BLaER1 treated with 17β-estradiol and CSF1 and Interleukin-3, amounts not matched to agents 10 nM and 100 nM (cell line): ENCODE measurements at regions not wholly inside any gene's neighbourhood (a gene's known extent, or its start where the extent isn't known, plus 50 kb on each side); places are given as distances from the start of the nearest gene placed in this dataset.
"Not testable (repeated sequence)": the region's sequence is repeated elsewhere in the genome, so short reads cannot be mapped to it uniquely, and the experiment has no call there.

Source experiments
- H3K27ac ChIP-seq, 11 experiments: shearing (Covaris generic); formaldehyde crosslinking; 2 replicates each; pipeline ENCODE4 v1.8.1; 2022
- H3K27me3 ChIP-seq, 11 experiments: shearing (Covaris generic); formaldehyde crosslinking; 2 replicates each; pipeline ENCODE4 v1.8.1; 2022
- H3K36me3 ChIP-seq, 11 experiments: shearing (Covaris generic); formaldehyde crosslinking; 2 replicates each; pipeline ENCODE4 v1.8.1; 2022
- H3K4me1 ChIP-seq, 10 experiments: shearing (Covaris generic); formaldehyde crosslinking; 2 replicates each; pipeline ENCODE4 v1.8.1; 2022
- H3K4me2 ChIP-seq, 11 experiments: shearing (Covaris generic); formaldehyde crosslinking; 2 replicates each; pipeline ENCODE4 v1.8.1; 2022
- H3K4me3 ChIP-seq, 10 experiments: shearing (Covaris generic); formaldehyde crosslinking; 2 replicates each; pipeline ENCODE4 v1.8.1; 2022
- H3K9ac ChIP-seq, 11 experiments: shearing (Covaris generic); formaldehyde crosslinking; 2 replicates each; pipeline ENCODE4 v1.8.1; 2022
- H3K9me3 ChIP-seq, 11 experiments: shearing (Covaris generic); formaldehyde crosslinking; replicated peaks in 1 of 11; 2 replicates each; pipeline ENCODE4 v1.8.1; 2022
- H4K20me1 ChIP-seq, 11 experiments: shearing (Covaris generic); formaldehyde crosslinking; 2 replicates each; pipeline ENCODE4 v1.8.1; 2022
- Cebpa-rat ChIP-seq, 11 experiments: shearing (Covaris generic); IDR thresholded peaks; 2 replicates each; pipeline ENCODE4 v1.8.1; 2022

DNA sequence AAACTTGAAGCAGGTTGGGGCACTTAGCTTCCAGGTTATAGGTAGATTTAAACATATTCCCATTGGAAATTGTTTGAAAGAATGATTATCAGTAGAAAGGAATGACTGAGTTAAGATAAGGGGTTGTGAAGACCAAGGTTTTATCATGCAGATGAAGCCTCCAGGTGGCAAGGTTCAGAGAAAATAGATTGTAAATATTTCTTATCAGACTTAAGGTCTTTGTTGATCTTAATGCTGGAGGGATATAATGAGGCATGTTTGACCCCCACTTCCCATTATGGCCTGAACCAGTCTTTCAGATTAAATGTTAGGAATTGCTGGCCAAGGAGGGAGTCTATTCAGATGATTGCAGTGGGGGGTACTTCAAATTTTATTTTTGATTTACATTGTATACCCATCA lies 1486.5 kb upstream of the PRR20A start:
- Histone ChIP-seq H3K36me3 (no peaks in the 10 kb centered on the region), H3K27me3 (no peaks in the 10 kb centered on the region), H3K27ac (no peak overlapping the region), H4K20me1 (no peaks in the 10 kb centered on the region), H3K9me3 (no peaks in the 10 kb centered on the region), H3K4me2 (no peak overlapping the region), H3K4me3 (no peak overlapping the region), H3K9ac (no peak overlapping the region), H3K4me1 (no peaks in the 10 kb centered on the region)
- no peak for TF ChIP-seq Cebpa-rat (IDR thresholded peaks at IDR 0.05)

DNA sequence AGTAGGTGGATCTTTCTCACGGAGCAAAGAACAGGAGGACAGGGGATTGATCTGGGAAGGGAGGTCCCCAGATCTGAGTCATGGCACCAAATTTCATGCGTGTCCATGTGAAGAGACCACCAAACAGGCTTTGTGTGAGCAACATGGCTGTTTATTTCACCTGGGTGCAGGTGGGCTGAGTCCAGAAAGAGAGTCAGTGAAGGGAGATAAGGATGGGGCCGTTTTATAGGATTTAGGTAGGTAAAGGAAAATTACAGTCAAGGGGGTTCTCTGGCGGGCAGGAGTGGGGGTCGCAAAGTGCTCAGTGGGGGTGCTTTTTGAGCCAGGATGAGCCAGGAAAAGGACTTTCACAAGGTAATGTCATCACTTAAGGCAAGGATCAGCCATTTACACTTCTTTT lies 1480.5 kb upstream of the PRR20A start:
- H3K4me1 ChIP-seq, H3K36me3 ChIP-seq, H3K27me3 ChIP-seq, H3K9ac ChIP-seq, H3K9me3 ChIP-seq, H3K4me2 ChIP-seq, H4K20me1 ChIP-seq, H3K27ac ChIP-seq, H3K4me3 ChIP-seq: not testable (repeated sequence)

DNA sequence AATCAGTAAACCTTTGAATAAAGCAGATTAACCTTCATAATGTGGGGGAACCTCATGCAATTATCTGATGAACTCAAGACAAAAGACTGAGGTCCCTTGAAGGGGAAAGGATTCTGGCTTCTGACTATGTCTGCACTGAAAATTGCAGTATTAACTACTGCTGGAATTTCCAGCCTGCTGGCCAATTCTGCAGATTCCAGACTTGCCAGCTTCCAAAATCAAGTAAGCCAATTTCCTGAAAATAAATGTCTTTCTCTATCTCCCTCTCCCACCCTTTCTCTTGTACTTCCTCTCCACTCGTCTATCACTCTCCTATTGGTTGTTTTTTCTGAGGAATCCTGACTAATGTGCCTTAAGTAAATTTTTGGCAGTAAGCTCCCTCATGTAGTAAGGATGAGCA lies 1479.9 kb upstream of the PRR20A start:
- H3K9ac ChIP-seq, result no peak overlapping the region
- H3K27me3 ChIP-seq, result no peaks in the 10 kb centered on the region
- H3K4me3 ChIP-seq, result no peak overlapping the region
- H3K4me1 ChIP-seq, result no peaks in the 10 kb centered on the region
- no peak for TF ChIP-seq Cebpa-rat (IDR thresholded peaks at IDR 0.05)
- no peak overlapping the region for H3K4me2 ChIP-seq
- H3K36me3 ChIP-seq, result no peaks in the 10 kb centered on the region
- no peak overlapping the region for H3K27ac ChIP-seq
- no peaks in the 10 kb centered on the region for H4K20me1 ChIP-seq
- H3K9me3 ChIP-seq, result no peaks in the 10 kb centered on the region

DNA sequence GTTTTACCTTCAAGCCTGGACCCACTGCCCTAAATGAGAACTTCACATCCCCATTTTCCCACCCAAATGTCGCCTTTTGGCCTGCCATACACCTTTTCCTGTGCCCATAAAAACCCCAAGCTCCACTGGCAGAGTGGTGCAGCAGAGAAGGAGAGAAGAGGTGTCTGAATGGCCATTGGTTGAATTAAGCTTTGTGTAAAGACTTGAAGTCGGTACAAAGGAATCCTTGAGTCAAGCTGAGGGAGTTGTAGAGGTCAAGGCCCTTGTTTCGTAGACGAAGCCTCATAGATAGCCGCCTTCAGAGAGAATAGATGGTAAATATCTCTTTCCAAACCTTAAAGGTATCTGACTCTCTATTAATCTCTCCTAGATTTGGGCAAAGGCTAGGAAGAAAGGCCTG lies 1479.2 kb upstream of the PRR20A start:
- H3K27me3 ChIP-seq, result no peaks in the 10 kb centered on the region
- no peak overlapping the region for H3K9ac ChIP-seq
- H3K36me3 ChIP-seq, result no peaks in the 10 kb centered on the region
- no peak overlapping the region for H3K4me3 ChIP-seq
- H3K4me2 ChIP-seq, result no peak overlapping the region
- no peaks in the 10 kb centered on the region for H3K9me3 ChIP-seq
- H4K20me1 ChIP-seq, result no peaks in the 10 kb centered on the region
- no peaks in the 10 kb centered on the region for H3K4me1 ChIP-seq
- no peak for TF ChIP-seq Cebpa-rat (IDR thresholded peaks at IDR 0.05)
- no peak overlapping the region for H3K27ac ChIP-seq

DNA sequence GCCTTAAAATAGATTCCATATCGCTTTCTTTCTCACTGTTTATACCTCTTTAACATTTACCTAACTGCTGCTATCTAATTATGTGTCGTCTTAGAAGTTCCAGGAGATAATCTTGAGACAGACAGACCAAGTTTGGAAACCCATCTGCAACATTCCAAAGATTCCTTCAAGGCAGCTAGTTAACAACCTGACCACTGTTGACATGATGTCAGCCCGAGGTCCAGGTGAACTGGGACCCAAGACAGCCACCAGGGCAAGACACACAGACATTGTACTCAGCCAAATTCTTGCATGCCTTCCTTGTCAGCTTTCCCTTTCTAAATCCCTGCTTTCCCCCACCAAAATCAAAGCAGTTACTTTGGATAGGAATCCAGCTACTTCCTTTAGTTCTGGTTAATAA lies 1476.5 kb upstream of the PRR20A start:
- Histone ChIP-seq H3K4me2 (no peak overlapping the region), H3K36me3 (no peaks in the 10 kb centered on the region), H3K4me1 (no peaks in the 10 kb centered on the region), H3K4me3 (no peak overlapping the region), H4K20me1 (no peaks in the 10 kb centered on the region), H3K9me3 (no peaks in the 10 kb centered on the region), H3K9ac (no peak overlapping the region), H3K27ac (no peak overlapping the region), H3K27me3 (no peaks in the 10 kb centered on the region)
- TF ChIP-seq Cebpa-rat (IDR thresholded peaks at IDR 0.05), result no peak

DNA sequence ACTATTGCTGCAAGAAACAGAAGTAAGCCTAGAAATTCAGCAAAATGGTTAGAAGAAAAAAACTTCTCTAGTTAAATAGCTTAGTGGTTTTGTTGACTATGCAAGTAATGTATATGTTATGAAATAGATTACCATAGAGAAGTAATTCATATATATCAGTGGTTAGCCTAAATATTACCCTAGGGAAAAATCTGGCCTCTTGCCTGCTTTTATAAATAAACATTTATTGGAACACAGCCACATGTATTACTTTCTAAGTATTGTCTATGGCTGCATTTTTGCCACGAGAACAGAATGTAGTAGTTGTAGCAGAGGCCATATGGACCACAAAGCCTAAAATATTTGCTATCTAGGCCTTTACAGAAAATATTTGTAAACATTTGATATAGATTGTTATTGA lies 1471.7 kb upstream of the PRR20A start:
- H3K36me3 ChIP-seq, result no peaks in the 10 kb centered on the region
- no peaks in the 10 kb centered on the region for H3K27me3 ChIP-seq
- H3K4me1 ChIP-seq, result no peaks in the 10 kb centered on the region
- no peak overlapping the region for H3K9ac ChIP-seq
- no peak overlapping the region for H3K4me2 ChIP-seq
- TF ChIP-seq Cebpa-rat (IDR thresholded peaks at IDR 0.05), result no peak
- no peak overlapping the region for H3K27ac ChIP-seq
- H3K9me3 ChIP-seq, result no peaks in the 10 kb centered on the region
- no peak overlapping the region for H3K4me3 ChIP-seq
- no peaks in the 10 kb centered on the region for H4K20me1 ChIP-seq

DNA sequence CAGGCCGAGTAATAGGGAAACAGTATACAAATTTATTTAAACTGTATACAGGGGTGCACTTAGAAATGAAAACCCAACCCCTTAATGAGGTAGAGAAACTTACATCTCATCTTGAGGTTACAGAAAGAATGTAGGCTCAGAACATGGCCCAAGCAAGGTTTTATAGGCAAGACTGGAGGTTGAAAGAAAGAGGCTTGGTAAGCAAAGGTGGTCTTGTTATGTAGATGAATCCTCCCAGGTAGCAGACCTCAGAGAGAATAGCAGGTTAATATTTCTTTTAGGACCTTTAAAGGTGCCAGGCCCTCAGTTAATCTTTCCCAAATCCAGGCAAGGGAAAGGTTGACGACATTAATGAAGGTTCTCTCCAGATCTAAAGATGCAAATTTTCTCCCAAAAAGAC lies 1466.8 kb upstream of the PRR20A start:
- Histone ChIP-seq H3K4me2 (no peak overlapping the region), H3K27me3 (no peaks in the 10 kb centered on the region), H3K9me3 (no peaks in the 10 kb centered on the region), H3K27ac (no peak overlapping the region), H3K4me3 (no peak overlapping the region), H3K4me1 (no peaks in the 10 kb centered on the region), H4K20me1 (no peaks in the 10 kb centered on the region), H3K36me3 (no peaks in the 10 kb centered on the region), H3K9ac (no peak overlapping the region)
- no peak for TF ChIP-seq Cebpa-rat (IDR thresholded peaks at IDR 0.05)

DNA sequence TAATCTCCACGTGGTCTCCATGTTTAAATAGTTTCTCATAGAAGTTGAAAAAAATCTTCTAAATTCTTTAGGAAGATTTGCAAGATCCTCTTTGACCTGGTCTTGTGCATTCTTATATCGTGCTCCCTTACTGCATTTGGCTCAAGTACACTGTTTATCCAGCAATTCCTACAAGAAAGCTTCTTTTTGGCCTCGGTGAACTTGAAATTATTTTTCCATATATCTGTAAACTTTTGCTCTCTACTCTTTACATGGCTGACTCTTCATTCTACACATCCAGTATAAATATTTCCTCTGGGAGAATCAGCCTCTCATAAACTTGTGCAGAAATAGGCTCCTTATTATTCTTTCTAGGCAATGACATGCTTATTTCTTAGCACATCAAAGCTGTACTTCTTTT lies 1457.9 kb upstream of the PRR20A start:
- TF ChIP-seq Cebpa-rat (IDR thresholded peaks at IDR 0.05), result no peak
- Histone ChIP-seq H3K27ac (no peak overlapping the region), H3K27me3 (no peaks in the 10 kb centered on the region)

DNA sequence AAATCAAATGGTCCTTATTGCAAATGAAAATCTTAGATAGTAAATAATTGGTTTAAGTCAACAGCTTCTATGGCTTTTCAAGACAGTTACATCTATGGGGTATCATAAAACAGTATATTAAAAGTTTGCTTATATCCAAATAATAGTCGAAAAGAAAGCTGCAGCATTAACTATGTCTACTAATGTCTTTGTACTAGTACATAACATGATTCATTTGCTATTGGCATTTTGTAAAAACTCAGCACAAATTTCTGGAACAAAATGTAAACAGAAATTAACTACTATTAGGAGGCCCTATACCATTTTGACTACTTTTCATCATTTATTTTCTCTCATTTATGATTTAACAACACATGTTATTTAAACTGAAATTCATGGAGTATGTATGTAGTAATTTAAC lies 1435.2 kb upstream of the PRR20A start:
- no peak overlapping the region for H3K9ac ChIP-seq

More for the DNA sequence above, 1457.9 kb upstream of the PRR20A start:
- no peaks in the 10 kb centered on the region for H4K20me1 ChIP-seq
- no peak overlapping the region for H3K9ac ChIP-seq
- H3K4me1 ChIP-seq, result no peaks in the 10 kb centered on the region
- H3K9me3 ChIP-seq, result no peaks in the 10 kb centered on the region
- no peaks in the 10 kb centered on the region for H3K36me3 ChIP-seq
- no peak overlapping the region for H3K4me2 ChIP-seq
- H3K4me3 ChIP-seq, result no peak overlapping the region

DNA sequence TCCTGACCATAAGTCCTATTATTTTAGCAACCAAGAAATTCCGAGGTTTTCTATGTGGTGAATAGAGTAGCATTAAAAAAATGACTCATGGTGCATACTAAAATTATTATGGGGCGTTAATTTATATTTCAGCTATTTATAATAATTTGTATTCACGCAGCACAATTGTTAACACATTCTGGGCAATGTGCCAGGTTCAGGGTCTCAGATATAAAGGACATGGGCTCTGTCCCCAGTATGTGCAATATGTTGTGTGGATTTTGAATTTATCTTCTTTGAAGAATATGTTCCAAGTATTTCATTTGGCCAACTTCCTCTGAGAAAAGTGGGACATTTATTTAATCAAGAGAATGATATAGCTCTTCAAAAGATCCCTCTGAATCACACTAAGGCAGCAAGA lies 1434.7 kb upstream of the PRR20A start:
- no peaks in the 10 kb centered on the region for H3K9me3 ChIP-seq
- no peak overlapping the region for H3K4me3 ChIP-seq
- H3K4me1 ChIP-seq, result no peaks in the 10 kb centered on the region
- H3K27ac ChIP-seq, result no peak overlapping the region
- no peaks in the 10 kb centered on the region for H4K20me1 ChIP-seq
- H3K9ac ChIP-seq, result no peak overlapping the region
- H3K27me3 ChIP-seq, result no peaks in the 10 kb centered on the region
- TF ChIP-seq Cebpa-rat (IDR thresholded peaks at IDR 0.05), result no peak
- H3K4me2 ChIP-seq, result no peak overlapping the region
- no peaks in the 10 kb centered on the region for H3K36me3 ChIP-seq

More for the DNA sequence above, 1435.2 kb upstream of the PRR20A start:
- no peak overlapping the region for H3K4me2 ChIP-seq
- no peak overlapping the region for H3K27ac ChIP-seq
- no peaks in the 10 kb centered on the region for H3K4me1 ChIP-seq
- H3K9me3 ChIP-seq, result no peaks in the 10 kb centered on the region
- TF ChIP-seq Cebpa-rat (IDR thresholded peaks at IDR 0.05), result no peak
- no peak overlapping the region for H3K4me3 ChIP-seq
- no peaks in the 10 kb centered on the region for H3K27me3 ChIP-seq
- H3K36me3 ChIP-seq, result no peaks in the 10 kb centered on the region
- H4K20me1 ChIP-seq, result no peaks in the 10 kb centered on the region

DNA sequence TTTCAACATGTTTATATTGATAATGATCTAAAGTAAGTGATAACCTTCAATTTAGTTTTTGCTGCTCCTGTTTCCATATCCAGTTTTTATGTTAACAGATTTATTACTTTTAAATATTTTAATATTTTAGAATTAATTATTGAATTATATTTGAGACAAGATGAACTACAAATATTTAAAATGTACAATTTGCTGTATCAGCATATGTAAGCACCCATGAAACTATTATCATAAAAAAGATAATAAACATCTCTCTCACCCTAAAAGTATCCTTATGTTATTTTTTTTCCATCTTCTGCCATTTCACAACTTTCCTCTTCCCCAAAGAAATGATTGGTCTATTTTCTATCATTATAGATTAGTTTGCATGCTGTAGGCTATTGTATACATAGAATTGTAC lies 1426.6 kb upstream of the PRR20A start:
- H3K4me3 ChIP-seq, result no peak overlapping the region
- H3K36me3 ChIP-seq, result no peaks in the 10 kb centered on the region
- no peaks in the 10 kb centered on the region for H3K27me3 ChIP-seq
- H3K9ac ChIP-seq, result no peak overlapping the region
- no peaks in the 10 kb centered on the region for H3K9me3 ChIP-seq
- no peak overlapping the region for H3K4me2 ChIP-seq
- no peaks in the 10 kb centered on the region for H4K20me1 ChIP-seq
- H3K4me1 ChIP-seq, result no peaks in the 10 kb centered on the region
- TF ChIP-seq Cebpa-rat (IDR thresholded peaks at IDR 0.05), result no peak
- H3K27ac ChIP-seq, result no peak overlapping the region
